Stomach (tissue), 8 donors: ENCODE measurements at regions not wholly inside any gene's neighbourhood (a gene's known extent, or its start where the extent isn't known, plus 50 kb on each side); places are given as distances from the start of the nearest gene placed in this dataset.

ENCODE experiments used
- DNase-seq, 2 donors: peaks; one replicate each; pipeline versions ENCODE4 v3.0.0 to v3.0.0-alpha.2; 2013 to 2019
- H3K27ac ChIP-seq, 5 donors: fragments of 200-600 bp in 4 of 5; sonication (generic) in 4 of 5; one replicate each; pipeline ENCODE4 v1.5.1; 2013 to 2019; ENCODE audit warnings: mild to moderate bottlenecking in 1 of 5, moderate library complexity in 1 of 5
- H3K27me3 ChIP-seq, 3 donors: fragments of 200-600 bp; sonication (generic); one replicate each; pipeline ENCODE4 v1.5.1; 2017 to 2019; ENCODE audit warnings: mixed run types in 1 of 3
- H3K36me3 ChIP-seq, 4 donors: fragments of 200-600 bp; sonication (generic); 1 replicate in 3 of 4; 2 replicates in 1 of 4; pipeline ENCODE4 v1.5.1; 2016 to 2019
- H3K4me1 ChIP-seq, 4 donors: fragments of 200-600 bp; sonication (generic); one replicate each; pipeline ENCODE4 v1.5.1; 2016 to 2019
- H3K4me3 ChIP-seq, 4 donors: fragments of 200-600 bp; sonication (generic) in 3 of 4; one replicate each; pipeline ENCODE4 v1.5.1; 2016 to 2019; ENCODE audit warnings: mild to moderate bottlenecking in 1 of 4
- H3K9me3 ChIP-seq, 4 donors: fragments of 200-600 bp; sonication (generic); one replicate each; pipeline ENCODE4 v1.5.1; 2016 to 2019
- EP300 ChIP-seq: sonication (generic); formaldehyde crosslinking; IDR thresholded peaks from one replicate; pipeline ENCODE4 v1.6.1; 2017; ENCODE audit warnings: antibody characterized with exemption
- POLR2A ChIP-seq, 4 donors: fragments of 450-650 bp; IDR thresholded peaks; one replicate each; pipeline ENCODE4 v1.6.1; 2016; ENCODE audit warnings: antibody characterized with exemption in 4 of 4, control low read depth in 2 of 4, mild to moderate bottlenecking in 1 of 4, moderate library complexity in 1 of 4
- POLR2AphosphoS5 ChIP-seq, 3 donors: sonication (generic); formaldehyde crosslinking; IDR thresholded peaks; one replicate each; pipeline ENCODE4 v1.6.1; 2016; ENCODE audit warnings: antibody characterized with exemption in 3 of 3
- WGBS, 5 donors: extraction: QIAGEN DNeasy Blood & Tissue Kit in 3 of 5; methylation state at CpG; one replicate each; pipeline versions ENCODE4 v1.1.5 to v1.1.7; 2013 to 2018; 5-methylcytosine and 5-hydroxymethylcytosine counted together
- intact Hi-C: fragments of 100-400 bp; cut with DNase I; formaldehyde crosslinking; loops from one replicate; pipeline ENCODE4 v1.15.1; 2023; ENCODE audit warnings: low total_unique reads
- TF ChIP-seq, protein P1 (sequence below), 7 experiments: fragments of 450-650 bp in 4 of 7; fragments of 200-600 bp in 3 of 7; sonication (generic) in 3 of 7; IDR thresholded peaks; one replicate each; pipeline ENCODE4 v1.5.1; 2016 to 2019; ENCODE audit warnings: antibody characterized with exemption in 7 of 7, control low read depth in 2 of 7, mild to moderate bottlenecking in 1 of 7
- donor health status: healthy with polysubstance abuse.
- donor health status: Bipolar disorder and iron deficiency.
- donor health status: healthy.

DNA sequence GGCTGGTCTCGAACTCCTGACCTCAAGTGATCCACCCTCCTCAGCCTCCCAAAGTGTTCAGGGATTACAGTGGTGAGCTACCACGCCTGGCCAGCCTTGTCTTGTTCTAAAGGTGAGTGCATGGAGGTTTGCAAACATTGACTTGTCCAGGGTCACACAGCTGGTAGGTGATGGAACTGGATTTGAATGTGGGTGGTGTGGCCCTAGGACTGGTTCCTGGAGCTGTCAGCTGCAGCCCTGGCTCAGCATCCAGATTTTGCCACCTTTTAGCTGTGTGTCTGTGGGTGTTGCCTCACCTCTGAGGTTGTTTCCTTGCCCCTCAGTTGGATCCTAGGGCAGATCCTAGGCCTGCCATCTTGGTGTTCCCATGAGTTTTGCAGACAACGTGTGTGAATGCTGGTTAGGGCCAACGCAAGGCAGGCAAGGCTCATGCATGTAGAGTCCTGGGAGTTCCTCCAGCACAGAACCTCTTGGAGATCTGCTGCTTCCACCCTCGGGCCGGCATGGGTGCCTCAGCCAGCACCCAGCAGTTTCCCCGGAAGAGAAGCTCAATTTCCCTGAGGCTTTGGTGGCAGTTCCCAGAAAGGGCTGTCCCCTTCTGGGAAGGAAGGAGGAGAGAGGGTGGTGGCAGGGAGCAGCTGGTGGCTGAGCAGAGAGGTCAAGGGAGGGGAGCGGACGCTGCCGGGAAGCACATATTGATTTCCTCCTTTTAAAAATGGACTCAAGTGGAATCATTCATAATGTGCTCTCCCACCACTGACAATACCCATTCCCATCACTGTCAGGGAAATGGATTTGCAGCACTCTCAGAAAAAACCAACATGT, 127.6 kb upstream of the HS6ST1 start:
- 72 to 80% (median 77%) methylated on average over 10 of the region's 10 CpGs for WGBS, 5 donors
- H3K4me1 ChIP-seq: peaks cover 17 to 25% (median 22%) of the 10 kb centered on the region in 4 donors
- H3K36me3 ChIP-seq: no peaks in the 10 kb centered on the region
- no peak overlapping the region for H3K27ac ChIP-seq
- TF ChIP-seq POLR2A (IDR thresholded peaks at IDR 0.05) (no peak), POLR2AphosphoS5 (IDR thresholded peaks at IDR 0.05) (no peak), EP300 (no peak)
- TF ChIP-seq, protein P1, sequence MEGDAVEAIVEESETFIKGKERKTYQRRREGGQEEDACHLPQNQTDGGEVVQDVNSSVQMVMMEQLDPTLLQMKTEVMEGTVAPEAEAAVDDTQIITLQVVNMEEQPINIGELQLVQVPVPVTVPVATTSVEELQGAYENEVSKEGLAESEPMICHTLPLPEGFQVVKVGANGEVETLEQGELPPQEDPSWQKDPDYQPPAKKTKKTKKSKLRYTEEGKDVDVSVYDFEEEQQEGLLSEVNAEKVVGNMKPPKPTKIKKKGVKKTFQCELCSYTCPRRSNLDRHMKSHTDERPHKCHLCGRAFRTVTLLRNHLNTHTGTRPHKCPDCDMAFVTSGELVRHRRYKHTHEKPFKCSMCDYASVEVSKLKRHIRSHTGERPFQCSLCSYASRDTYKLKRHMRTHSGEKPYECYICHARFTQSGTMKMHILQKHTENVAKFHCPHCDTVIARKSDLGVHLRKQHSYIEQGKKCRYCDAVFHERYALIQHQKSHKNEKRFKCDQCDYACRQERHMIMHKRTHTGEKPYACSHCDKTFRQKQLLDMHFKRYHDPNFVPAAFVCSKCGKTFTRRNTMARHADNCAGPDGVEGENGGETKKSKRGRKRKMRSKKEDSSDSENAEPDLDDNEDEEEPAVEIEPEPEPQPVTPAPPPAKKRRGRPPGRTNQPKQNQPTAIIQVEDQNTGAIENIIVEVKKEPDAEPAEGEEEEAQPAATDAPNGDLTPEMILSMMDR (IDR thresholded peaks at IDR 0.05): no peak
- DNase-seq: peak in 1 of 2 donors; percentile 13
- intact Hi-C loops: no loop called here
- H3K4me3 ChIP-seq: no peak overlapping the region
- no peaks in the 10 kb centered on the region for H3K27me3 ChIP-seq
- no peaks in the 10 kb centered on the region for H3K9me3 ChIP-seq

DNA sequence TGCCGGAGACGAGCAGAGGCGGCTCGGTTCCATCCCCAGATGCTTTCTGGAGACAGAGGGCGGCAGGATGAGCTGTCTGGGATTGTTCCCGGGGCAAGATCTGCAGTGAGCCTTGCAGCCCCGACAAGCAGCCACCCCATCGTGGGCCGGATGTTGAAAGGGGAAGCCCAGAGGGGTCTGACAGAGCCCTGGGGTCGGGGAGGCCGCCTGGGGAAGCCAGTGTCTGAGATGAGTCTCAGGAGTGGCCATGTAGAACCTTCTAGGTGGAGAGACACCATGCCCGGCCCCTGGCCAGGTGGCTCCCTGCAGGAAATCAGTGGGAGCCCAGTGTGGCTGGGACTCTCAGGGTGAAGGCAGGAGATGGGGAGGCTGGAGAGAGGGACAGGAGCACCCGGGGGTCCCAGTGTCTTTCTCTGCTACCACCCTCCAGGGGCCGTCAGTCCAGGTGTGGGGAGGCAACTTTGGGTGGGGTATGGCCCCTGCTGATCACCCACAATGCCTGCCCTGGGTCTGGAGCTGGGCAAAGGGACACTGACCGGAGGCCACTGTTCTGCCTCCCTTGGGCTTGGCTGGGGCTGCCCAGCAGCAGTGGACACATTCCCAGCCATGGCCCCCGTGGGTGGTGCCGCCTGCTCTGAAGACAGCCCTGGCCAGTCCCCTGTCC, 128.3 kb upstream of the HS6ST1 start:
- intact Hi-C loops: no loop called here
- no peaks in the 10 kb centered on the region for H3K36me3 ChIP-seq
- H3K4me3 ChIP-seq: no peak overlapping the region
- DNase-seq: peak in 1 of 2 donors; percentile 21
- H3K27ac ChIP-seq: no peak overlapping the region
- H3K9me3 ChIP-seq: no peaks in the 10 kb centered on the region
- WGBS, 5 donors: 64 to 81% (median 77%) methylated on average over 9 to 17 of the region's 17 CpGs
- TF ChIP-seq, protein P1 (IDR thresholded peaks at IDR 0.05): no peak
- TF ChIP-seq POLR2A (IDR thresholded peaks at IDR 0.05) (no peak), POLR2AphosphoS5 (IDR thresholded peaks at IDR 0.05) (no peak), EP300 (no peak)
- H3K27me3 ChIP-seq: no peaks in the 10 kb centered on the region
- H3K4me1 ChIP-seq: peaks cover 13 to 22% (median 15%) of the 10 kb centered on the region in 4 donors

DNA sequence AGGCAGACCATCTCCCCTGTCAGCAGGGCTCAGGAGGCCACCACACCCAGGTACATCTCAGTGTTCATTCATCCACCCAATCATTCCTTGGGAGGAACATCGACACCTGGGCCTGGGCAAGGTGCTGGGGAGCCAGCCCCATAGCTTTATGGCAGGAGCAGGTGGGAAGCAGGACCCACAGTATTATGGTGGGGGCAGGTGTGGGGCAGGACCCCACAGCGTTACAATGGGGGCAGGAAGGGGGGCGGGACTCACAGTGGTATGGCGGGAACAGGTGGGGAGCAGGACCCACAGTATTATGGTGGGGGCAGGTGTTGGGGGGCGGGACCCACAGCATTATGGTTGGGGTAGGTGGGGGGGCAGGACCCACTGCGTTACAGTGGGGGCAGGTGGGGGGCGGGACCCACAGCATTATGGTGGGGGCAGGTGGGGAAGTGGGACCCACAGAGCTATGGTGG, 128.9 kb upstream of the HS6ST1 start:
- intact Hi-C loops: no loop called here
- Histone ChIP-seq H3K36me3 (no peaks in the 10 kb centered on the region), H3K27me3 (no peaks in the 10 kb centered on the region), H3K4me3 (no peak overlapping the region), H3K27ac (no peak overlapping the region), H3K4me1 (peaks cover 8 to 17% (median 9%) of the 10 kb centered on the region in 4 donors), H3K9me3 (no peaks in the 10 kb centered on the region)
- TF ChIP-seq EP300: no peak
- no peak for TF ChIP-seq POLR2A (IDR thresholded peaks at IDR 0.05)
- TF ChIP-seq, protein P1 (IDR thresholded peaks at IDR 0.05): no peak
- TF ChIP-seq POLR2AphosphoS5 (IDR thresholded peaks at IDR 0.05): no peak
- 89 to 100% (median 91%) methylated on average over 1 to 7 of the region's 7 CpGs for WGBS, 5 donors
- DNase-seq: peak; percentile 2 to 7

DNA sequence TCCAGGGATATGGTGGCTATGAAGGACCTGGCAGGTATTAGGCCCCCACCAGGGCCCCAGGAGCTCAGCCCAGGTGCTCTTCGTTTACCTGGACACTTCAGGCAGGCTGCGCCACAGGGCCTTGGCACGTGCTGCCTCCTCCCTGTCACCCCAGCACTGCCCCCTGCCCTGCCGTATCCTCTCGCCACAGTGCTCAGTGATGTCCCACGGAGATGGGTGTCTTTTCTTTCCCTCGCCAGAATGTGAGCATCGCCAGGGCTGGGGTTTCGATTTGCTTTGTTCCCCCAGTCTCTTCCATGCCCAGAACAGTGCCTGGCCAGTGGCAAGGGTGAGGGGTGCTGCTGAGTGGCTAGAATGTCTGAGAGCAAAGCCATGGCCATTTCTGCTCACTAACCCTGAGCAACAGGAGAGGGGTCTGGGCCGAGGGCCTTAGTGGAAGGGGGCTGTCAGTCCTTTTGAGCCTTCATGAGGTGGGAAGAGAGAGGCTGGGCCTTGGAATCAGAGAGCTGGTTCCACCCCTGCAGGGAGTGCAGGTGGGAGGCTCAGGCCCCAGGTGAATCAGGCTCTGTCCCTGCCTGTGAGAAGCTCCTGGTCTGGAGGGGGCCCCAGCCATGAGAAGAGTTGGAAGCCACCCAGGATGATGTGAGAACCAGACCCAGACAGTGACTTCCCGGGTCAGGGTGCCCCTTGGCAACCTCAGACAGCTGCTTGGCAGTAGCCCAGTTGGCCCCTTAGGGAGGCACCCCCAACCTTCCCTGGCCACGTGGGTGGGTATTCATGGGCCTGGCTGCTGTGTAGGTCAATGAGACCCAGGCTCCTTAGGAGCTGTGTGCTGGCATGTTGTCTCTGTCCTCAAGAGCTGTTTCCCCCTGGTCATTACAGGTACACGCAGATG, 129.9 kb upstream of the HS6ST1 start:
- no peak overlapping the region for H3K4me3 ChIP-seq
- H3K36me3 ChIP-seq: no peaks in the 10 kb centered on the region
- no peaks in the 10 kb centered on the region for H3K27me3 ChIP-seq
- DNase-seq: peak; percentile 11 to 17
- 87 to 91% (median 88%) methylated on average over 12 to 13 of the region's 13 CpGs for WGBS, 5 donors
- TF ChIP-seq EP300 (no peak), POLR2A (IDR thresholded peaks at IDR 0.05) (no peak), POLR2AphosphoS5 (IDR thresholded peaks at IDR 0.05) (no peak)
- TF ChIP-seq, protein P1 (IDR thresholded peaks at IDR 0.05): no peak
- H3K27ac ChIP-seq: no peak overlapping the region
- intact Hi-C loops: no loop called here
- no peaks in the 10 kb centered on the region for H3K9me3 ChIP-seq
- H3K4me1 ChIP-seq: peaks cover 0 to 9% (median under 1%) of the 10 kb centered on the region in 4 donors
